A673 (cell line): ENCODE measurements at regions not wholly inside any gene's neighbourhood (a gene's known extent, or its start where the extent isn't known, plus 50 kb on each side); places are given as distances from the start of the nearest gene placed in this dataset.

Experiments
- CTCF ChIP-seq: fragments of 300-800, 200-600 bp; sonication (generic); conservative IDR thresholded peaks from 2 replicates; pipeline ENCODE4 v1.5.1; 2017; ENCODE audit warnings: low read depth, mild to moderate bottlenecking, antibody characterized with exemption, low read length, moderate library complexity, mixed read lengths
- EZH2 ChIP-seq: fragments of 200-600 bp; sonication (generic); IDR thresholded peaks from 2 replicates; pipeline ENCODE4 v1.6.1; 2017; ENCODE audit warnings: borderline replicate concordance, low read depth, mild to moderate bottlenecking, mixed read lengths, antibody characterized with exemption, low read length; ENCODE audit not compliant: poor library complexity, severe bottlenecking

DNA sequence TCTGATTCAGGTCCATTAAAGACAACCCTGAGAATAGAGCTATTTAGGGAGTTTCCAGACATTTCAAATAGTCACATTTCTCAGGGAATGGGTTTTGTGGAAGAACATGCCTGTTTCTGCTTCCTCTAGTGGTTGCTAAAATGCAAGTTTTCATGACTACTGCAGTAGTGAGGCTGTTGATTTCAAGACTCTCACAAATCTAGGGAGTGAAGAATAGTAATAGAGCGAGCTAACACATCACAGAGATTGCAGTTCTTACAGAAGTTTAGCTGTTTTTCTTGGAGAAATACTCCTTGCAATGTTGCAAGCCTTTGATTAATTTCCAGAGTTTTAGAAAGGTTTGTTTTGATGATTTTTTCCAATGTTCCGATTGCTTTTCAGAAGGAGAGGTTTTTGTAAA lies 610.2 kb upstream of the HTR2C start:
- TF ChIP-seq CTCF (no peak), EZH2 (no peak)
